ENCODE measurements at regions not wholly inside any gene's neighbourhood (a gene's known extent, or its start where the extent isn't known, plus 50 kb on each side); places are given as distances from the start of the nearest gene placed in this dataset.

DNA sequence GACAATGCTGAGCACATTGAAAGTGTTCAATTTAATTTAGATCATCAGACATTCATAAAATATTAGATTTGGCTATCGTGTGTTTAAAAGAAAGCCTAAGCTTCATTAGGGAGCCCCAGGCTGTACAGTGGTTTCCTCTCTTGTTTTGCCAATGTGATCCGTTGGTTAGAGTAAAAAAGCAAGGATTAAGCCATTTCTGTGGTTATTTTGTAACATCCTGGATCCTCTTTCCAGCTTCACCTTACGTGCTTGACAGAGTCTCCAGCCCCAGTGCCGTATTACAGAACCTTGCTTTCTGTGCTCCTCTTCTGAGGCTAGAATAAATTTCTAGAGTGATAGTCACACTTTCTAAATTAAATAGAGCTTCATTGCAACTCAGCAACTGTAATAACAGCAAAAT is 289.3 kb upstream of the LINC00305 start:
- TF ChIP-seq, protein P1, sequence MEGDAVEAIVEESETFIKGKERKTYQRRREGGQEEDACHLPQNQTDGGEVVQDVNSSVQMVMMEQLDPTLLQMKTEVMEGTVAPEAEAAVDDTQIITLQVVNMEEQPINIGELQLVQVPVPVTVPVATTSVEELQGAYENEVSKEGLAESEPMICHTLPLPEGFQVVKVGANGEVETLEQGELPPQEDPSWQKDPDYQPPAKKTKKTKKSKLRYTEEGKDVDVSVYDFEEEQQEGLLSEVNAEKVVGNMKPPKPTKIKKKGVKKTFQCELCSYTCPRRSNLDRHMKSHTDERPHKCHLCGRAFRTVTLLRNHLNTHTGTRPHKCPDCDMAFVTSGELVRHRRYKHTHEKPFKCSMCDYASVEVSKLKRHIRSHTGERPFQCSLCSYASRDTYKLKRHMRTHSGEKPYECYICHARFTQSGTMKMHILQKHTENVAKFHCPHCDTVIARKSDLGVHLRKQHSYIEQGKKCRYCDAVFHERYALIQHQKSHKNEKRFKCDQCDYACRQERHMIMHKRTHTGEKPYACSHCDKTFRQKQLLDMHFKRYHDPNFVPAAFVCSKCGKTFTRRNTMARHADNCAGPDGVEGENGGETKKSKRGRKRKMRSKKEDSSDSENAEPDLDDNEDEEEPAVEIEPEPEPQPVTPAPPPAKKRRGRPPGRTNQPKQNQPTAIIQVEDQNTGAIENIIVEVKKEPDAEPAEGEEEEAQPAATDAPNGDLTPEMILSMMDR (IDR thresholded peaks at IDR 0.05): no peak
- DNase-seq (ENCODE audit: low spot score): no peak
- Histone ChIP-seq H3K27ac (no peak overlapping the region), H3K4me3 (no peak overlapping the region)

DNA sequence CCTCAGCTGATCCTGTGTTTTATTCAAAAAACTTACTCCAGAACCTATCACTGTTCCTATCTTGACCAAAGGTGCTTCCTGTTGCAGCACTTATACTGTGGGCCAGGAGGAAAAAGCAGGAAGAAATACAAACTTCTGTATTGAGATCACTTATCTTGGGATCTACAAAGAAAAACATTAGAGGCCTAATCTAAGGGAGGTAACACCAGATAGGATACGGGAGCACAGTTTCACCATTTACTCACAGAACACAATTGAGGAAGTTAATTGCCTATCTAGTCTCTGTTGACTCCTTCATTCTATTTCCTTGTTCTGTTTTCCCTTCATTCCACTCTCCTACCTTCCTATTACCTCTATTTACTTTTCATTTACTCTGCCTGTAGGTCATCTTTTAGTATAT is 287.2 kb upstream of the LINC00305 start:
- Histone ChIP-seq H3K27ac (no peak overlapping the region), H3K4me3 (no peak overlapping the region)
- DNase-seq (ENCODE audit: low spot score): no peak
- TF ChIP-seq, protein P1 (IDR thresholded peaks at IDR 0.05): no peak

DNA sequence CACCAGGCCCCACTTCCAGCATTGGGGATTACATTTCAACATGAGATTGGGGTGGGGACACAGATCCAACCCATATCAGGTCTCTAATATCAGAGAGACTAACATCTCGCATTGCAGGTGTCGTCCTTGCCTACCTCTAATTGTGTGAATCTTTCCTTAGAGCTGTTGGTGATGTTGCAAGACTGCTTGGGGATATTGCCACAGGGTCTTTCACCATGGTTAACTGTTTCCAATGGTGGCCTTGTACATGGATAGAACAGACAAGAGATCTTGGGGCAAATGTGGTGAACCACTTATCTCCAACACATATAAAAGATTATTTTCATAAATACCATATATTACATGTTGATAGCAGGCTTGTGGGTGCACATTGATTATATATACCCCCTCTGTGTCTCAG is 270.3 kb upstream of the LINC00305 start:
- Histone ChIP-seq H3K27ac (no peak overlapping the region), H3K4me3 (no peak overlapping the region)
- DNase-seq (ENCODE audit: low spot score): no peak
- TF ChIP-seq, protein P1 (IDR thresholded peaks at IDR 0.05): no peak

DNA sequence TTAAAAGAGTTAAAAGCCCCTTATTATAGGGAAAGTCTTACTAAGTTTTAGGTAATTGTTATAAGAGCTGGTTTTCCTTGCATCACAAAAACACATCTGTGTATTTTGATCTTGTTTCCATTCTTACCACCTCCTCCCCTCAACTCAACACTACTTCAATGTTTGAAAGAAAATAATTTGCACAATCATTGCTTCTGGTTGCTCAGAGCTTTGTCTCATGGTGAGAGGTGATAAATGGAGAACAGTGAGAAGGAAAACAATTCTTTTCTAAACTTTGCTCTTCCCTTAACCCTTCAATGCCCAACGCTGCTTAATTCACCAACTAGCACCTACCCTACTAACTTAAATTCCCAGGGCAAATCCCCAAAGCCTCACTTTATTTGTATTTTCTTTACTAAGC is 268.1 kb upstream of the LINC00305 start:
- DNase-seq (ENCODE audit: low spot score): no peak
- TF ChIP-seq, protein P1 (IDR thresholded peaks at IDR 0.05): no peak
- no peak overlapping the region for H3K27ac ChIP-seq
- H3K4me3 ChIP-seq: no peak overlapping the region

DNA sequence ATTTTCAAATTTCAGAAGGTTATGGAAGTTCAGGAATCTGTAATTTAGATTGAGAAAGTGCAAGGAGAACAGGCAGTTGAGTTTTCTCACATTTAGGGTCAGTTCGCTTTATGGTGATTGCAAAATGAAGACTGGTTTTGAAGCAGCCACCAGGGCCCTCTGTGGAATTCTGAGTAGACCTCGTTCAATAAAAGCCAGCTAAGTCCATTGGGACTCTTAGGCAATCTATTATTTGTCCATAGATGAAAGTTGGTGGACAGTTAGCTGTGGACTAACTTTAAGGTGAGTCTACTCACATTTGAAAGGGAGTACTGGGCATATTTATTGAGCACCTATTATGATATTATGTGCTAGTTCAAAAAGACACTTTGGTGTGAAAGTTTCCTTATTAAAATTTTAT is 266.3 kb upstream of the LINC00305 start:
- DNase-seq (ENCODE audit: low spot score): no peak
- TF ChIP-seq, protein P1 (IDR thresholded peaks at IDR 0.05): no peak
- Histone ChIP-seq H3K27ac (no peak overlapping the region), H3K4me3 (no peak overlapping the region)

DNA sequence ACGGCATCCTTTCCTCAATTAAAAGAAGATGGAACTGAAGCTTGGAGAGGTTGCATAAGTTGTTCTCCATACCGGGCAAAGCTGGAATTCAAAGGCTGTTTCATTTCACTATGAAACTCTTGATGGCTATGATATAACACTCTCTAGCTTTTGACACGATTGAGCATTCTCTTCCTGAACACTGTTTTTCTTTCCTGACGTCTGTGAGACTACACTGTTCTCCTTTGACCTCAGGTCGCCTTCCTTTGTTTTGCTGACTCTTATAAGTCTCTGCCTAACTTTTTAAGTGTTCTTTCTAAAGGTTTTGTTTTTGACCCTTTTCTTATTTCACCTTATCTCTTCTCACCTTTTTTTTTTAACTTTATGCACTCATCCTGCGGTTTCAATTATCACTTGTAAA is 261.8 kb upstream of the LINC00305 start:
- Histone ChIP-seq H3K27ac (no peak overlapping the region), H3K4me3 (no peak overlapping the region)
- TF ChIP-seq, protein P1 (IDR thresholded peaks at IDR 0.05): no peak
- DNase-seq (ENCODE audit: low spot score): no peak

DNA sequence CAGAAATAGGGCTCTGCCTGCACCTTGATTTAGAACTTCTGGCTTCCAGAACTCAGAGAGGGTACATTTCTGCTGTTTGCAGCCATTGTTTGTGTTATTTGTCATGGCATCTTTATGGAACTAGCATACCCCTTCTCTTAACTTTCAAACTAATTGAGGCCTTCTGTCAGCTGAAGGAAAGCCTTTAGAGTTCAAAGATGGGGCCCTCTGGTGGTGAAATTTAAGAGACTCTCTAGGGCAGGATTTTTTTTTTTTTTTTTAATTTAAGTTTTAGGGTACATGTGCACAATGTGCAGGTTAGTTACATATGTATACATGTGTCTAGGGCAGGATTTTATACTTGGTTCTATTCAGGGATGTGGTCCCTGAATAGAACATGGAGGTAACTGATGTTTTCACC is 260.6 kb upstream of the LINC00305 start:
- H3K27ac ChIP-seq: no peak overlapping the region
- TF ChIP-seq, protein P1 (IDR thresholded peaks at IDR 0.05): no peak
- H3K4me3 ChIP-seq: no peak overlapping the region
- DNase-seq (ENCODE audit: low spot score): no peak

Data from coronary artery (tissue), 2 donors.